ENCODE measurements at regions not wholly inside any gene's neighbourhood (a gene's known extent, or its start where the extent isn't known, plus 50 kb on each side); places are given as distances from the start of the nearest gene placed in this dataset.
"Not testable (repeated sequence)": the region's sequence is repeated elsewhere in the genome, so short reads cannot be mapped to it uniquely, and the experiment has no call there.

GRCh38 chr2:89537862-89538261 lies 846.4 kb downstream of the RPIA start:
- H3K4me1 Mint-ChIP-seq (ENCODE audit: low read depth); H3K4me3 Mint-ChIP-seq (ENCODE audit: low read depth); DNase-seq (ENCODE audit: low spot score, unreplicated experiment); H3K9me3 Mint-ChIP-seq (ENCODE audit: low read depth); H3K27ac Mint-ChIP-seq; H3K36me3 Mint-ChIP-seq (ENCODE audit: insufficient read depth); H3K27me3 Mint-ChIP-seq: not testable (repeated sequence)

GRCh38 chr2:89544110-89544509 lies 852.6 kb downstream of the RPIA start:
- H3K4me1 Mint-ChIP-seq (ENCODE audit: low read depth); H3K27me3 Mint-ChIP-seq; H3K27ac Mint-ChIP-seq: not testable (repeated sequence)

GRCh38 chr2:89579154-89579553 lies 887.7 kb downstream of the RPIA start:
- not testable (repeated sequence) for H3K4me1 Mint-ChIP-seq (ENCODE audit: low read depth); H3K27ac Mint-ChIP-seq; H3K27me3 Mint-ChIP-seq; H3K9me3 Mint-ChIP-seq (ENCODE audit: low read depth); H3K4me3 Mint-ChIP-seq (ENCODE audit: low read depth); DNase-seq (ENCODE audit: low spot score, unreplicated experiment); H3K36me3 Mint-ChIP-seq (ENCODE audit: insufficient read depth)

More at GRCh38 chr2:89544110-89544509, 852.6 kb downstream of the RPIA start:
- H3K4me3 Mint-ChIP-seq (ENCODE audit: low read depth); DNase-seq (ENCODE audit: low spot score, unreplicated experiment); H3K36me3 Mint-ChIP-seq (ENCODE audit: insufficient read depth); H3K9me3 Mint-ChIP-seq (ENCODE audit: low read depth): not testable (repeated sequence)

GRCh38 chr2:89582816-89583215 lies 891.3 kb downstream of the RPIA start:
- H3K27ac Mint-ChIP-seq; H3K4me3 Mint-ChIP-seq (ENCODE audit: low read depth); H3K4me1 Mint-ChIP-seq (ENCODE audit: low read depth); H3K9me3 Mint-ChIP-seq (ENCODE audit: low read depth); H3K27me3 Mint-ChIP-seq; DNase-seq (ENCODE audit: low spot score, unreplicated experiment); H3K36me3 Mint-ChIP-seq (ENCODE audit: insufficient read depth): not testable (repeated sequence)

GRCh38 chr2:89584046-89584445 lies 892.6 kb downstream of the RPIA start:
- not testable (repeated sequence) for H3K27ac Mint-ChIP-seq; H3K4me3 Mint-ChIP-seq (ENCODE audit: low read depth); H3K4me1 Mint-ChIP-seq (ENCODE audit: low read depth); H3K27me3 Mint-ChIP-seq; H3K9me3 Mint-ChIP-seq (ENCODE audit: low read depth); H3K36me3 Mint-ChIP-seq (ENCODE audit: insufficient read depth); DNase-seq (ENCODE audit: low spot score, unreplicated experiment)

GRCh38 chr2:89584868-89585557 lies 893.5 kb downstream of the RPIA start:
- H3K9me3 Mint-ChIP-seq (ENCODE audit: low read depth); H3K4me1 Mint-ChIP-seq (ENCODE audit: low read depth); H3K27me3 Mint-ChIP-seq; H3K27ac Mint-ChIP-seq; DNase-seq (ENCODE audit: low spot score, unreplicated experiment); H3K36me3 Mint-ChIP-seq (ENCODE audit: insufficient read depth); H3K4me3 Mint-ChIP-seq (ENCODE audit: low read depth): not testable (repeated sequence)

GRCh38 chr2:89585558-89585920 lies 894.1 kb downstream of the RPIA start:
- not testable (repeated sequence) for H3K4me1 Mint-ChIP-seq (ENCODE audit: low read depth); H3K4me3 Mint-ChIP-seq (ENCODE audit: low read depth); DNase-seq (ENCODE audit: low spot score, unreplicated experiment); H3K27ac Mint-ChIP-seq; H3K27me3 Mint-ChIP-seq; H3K36me3 Mint-ChIP-seq (ENCODE audit: insufficient read depth); H3K9me3 Mint-ChIP-seq (ENCODE audit: low read depth)

GRCh38 chr2:89599843-89600242 lies 908.4 kb downstream of the RPIA start:
- not testable (repeated sequence) for DNase-seq (ENCODE audit: low spot score, unreplicated experiment); H3K36me3 Mint-ChIP-seq (ENCODE audit: insufficient read depth); H3K9me3 Mint-ChIP-seq (ENCODE audit: low read depth); H3K27me3 Mint-ChIP-seq; H3K27ac Mint-ChIP-seq; H3K4me1 Mint-ChIP-seq (ENCODE audit: low read depth); H3K4me3 Mint-ChIP-seq (ENCODE audit: low read depth)

- peaks cover 16% of the 10 kb centered on the region for H3K9me3 Mint-ChIP-seq (ENCODE audit: low read depth)
- DNase-seq (ENCODE audit: low spot score, unreplicated experiment); H3K4me1 Mint-ChIP-seq (ENCODE audit: low read depth): not testable (repeated sequence)
Measured at GRCh38 chr2:89606514-89606913, 915.0 kb downstream of the RPIA start.

GRCh38 chr2:89610207-89610926 lies 918.9 kb downstream of the RPIA start:
- not testable (repeated sequence) for H3K27me3 Mint-ChIP-seq; H3K27ac Mint-ChIP-seq; H3K4me1 Mint-ChIP-seq (ENCODE audit: low read depth); H3K4me3 Mint-ChIP-seq (ENCODE audit: low read depth); H3K36me3 Mint-ChIP-seq (ENCODE audit: insufficient read depth); DNase-seq (ENCODE audit: low spot score, unreplicated experiment)
- H3K9me3 Mint-ChIP-seq (ENCODE audit: low read depth), result peaks cover 23% of the 10 kb centered on the region

More at GRCh38 chr2:89606514-89606913, 915.0 kb downstream of the RPIA start:
- H3K36me3 Mint-ChIP-seq (ENCODE audit: insufficient read depth); H3K27ac Mint-ChIP-seq; H3K27me3 Mint-ChIP-seq; H3K4me3 Mint-ChIP-seq (ENCODE audit: low read depth): not testable (repeated sequence)

- H3K4me1 Mint-ChIP-seq (ENCODE audit: low read depth); H3K27me3 Mint-ChIP-seq; DNase-seq (ENCODE audit: low spot score, unreplicated experiment); H3K36me3 Mint-ChIP-seq (ENCODE audit: insufficient read depth); H3K4me3 Mint-ChIP-seq (ENCODE audit: low read depth); H3K27ac Mint-ChIP-seq: not testable (repeated sequence)
- peaks cover 24% of the 10 kb centered on the region for H3K9me3 Mint-ChIP-seq (ENCODE audit: low read depth)
Measured at GRCh38 chr2:89610927-89611515, 919.5 kb downstream of the RPIA start.

- not testable (repeated sequence) for DNase-seq (ENCODE audit: low spot score, unreplicated experiment); H3K27me3 Mint-ChIP-seq; H3K4me3 Mint-ChIP-seq (ENCODE audit: low read depth); H3K36me3 Mint-ChIP-seq (ENCODE audit: insufficient read depth); H3K27ac Mint-ChIP-seq; H3K4me1 Mint-ChIP-seq (ENCODE audit: low read depth)
- H3K9me3 Mint-ChIP-seq (ENCODE audit: low read depth), result peaks cover 24% of the 10 kb centered on the region
Measured at GRCh38 chr2:89611710-89612109, 920.2 kb downstream of the RPIA start.

GRCh38 chr2:89649268-89649667 lies 957.8 kb downstream of the RPIA start:
- not testable (repeated sequence) for H3K4me1 Mint-ChIP-seq (ENCODE audit: low read depth); H3K36me3 Mint-ChIP-seq (ENCODE audit: insufficient read depth); H3K27ac Mint-ChIP-seq; DNase-seq (ENCODE audit: low spot score, unreplicated experiment); H3K27me3 Mint-ChIP-seq; H3K4me3 Mint-ChIP-seq (ENCODE audit: low read depth)
- peaks cover 10% of the 10 kb centered on the region for H3K9me3 Mint-ChIP-seq (ENCODE audit: low read depth)

Measured in progenitor cell of endocrine pancreas (in vitro differentiated cells).